ENCODE measurements at regions not wholly inside any gene's neighbourhood (a gene's known extent, or its start where the extent isn't known, plus 50 kb on each side); places are given as distances from the start of the nearest gene placed in this dataset.

DNA sequence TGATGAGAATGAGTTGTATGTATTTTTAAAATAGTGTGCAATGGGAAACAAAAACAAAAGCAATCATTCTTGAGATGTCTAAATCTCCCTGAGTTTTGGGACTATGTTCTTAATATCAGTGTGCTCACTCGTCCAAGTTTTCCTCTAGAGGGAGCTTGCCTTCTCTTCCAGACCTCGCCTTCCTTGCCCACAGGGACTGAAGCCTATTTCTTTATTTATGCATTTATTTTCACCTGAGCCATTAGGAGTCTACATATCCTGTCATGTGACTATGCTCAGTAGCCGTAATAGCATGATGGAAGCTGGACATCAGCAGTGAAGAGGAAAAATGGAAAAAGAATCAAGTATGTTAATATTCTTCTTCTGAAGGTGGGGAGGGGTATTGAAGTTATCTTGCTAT lies 131.2 kb downstream of the SH3BGRL2 start:
- no peak for DNase-seq

DNA sequence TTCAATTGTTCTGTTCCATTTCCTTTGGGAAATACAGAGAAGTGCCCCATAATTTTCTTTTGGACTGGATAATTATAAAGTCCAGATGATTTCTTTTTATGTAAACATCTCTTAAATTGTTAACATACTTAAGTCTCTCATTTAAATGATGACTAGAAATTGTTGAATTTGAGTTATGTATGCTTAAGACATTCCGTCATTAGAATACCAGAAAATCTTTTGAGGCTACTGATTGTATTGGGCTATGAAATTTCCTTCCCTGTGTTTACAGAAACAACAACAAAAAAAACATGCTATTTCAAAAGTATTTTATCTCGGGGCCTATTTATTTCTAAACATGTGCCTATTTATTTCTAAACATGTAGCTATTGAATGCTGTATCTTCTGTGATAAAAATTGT lies 125.4 kb downstream of the SH3BGRL2 start:
- no peak for DNase-seq

DNA sequence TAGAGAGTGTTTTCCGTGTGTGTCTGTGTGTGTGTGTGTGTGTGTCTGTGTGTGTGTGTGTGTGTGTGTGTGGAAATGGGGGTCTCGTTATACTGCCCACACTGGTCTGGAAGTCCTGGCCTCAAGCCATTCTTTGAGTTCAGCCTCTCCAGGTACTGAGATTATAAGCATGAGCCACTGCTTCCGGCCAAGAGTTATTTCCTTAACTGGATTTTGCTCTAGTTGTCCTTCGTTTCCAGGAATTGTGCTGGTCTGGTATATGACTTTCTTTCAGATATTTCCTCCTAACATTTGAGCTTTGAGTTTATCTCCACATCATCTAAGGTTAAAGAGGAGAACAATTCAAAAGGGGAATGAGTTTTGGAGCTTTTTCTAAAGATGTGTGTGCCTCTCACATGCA lies 124.8 kb downstream of the SH3BGRL2 start:
- no peak for DNase-seq

All from activated CD4-positive, alpha-beta T cell treated with anti-CD3 and anti-CD28 coated beads for 4 hours (primary cell).